ENCODE measurements at regions not wholly inside any gene's neighbourhood (a gene's known extent, or its start where the extent isn't known, plus 50 kb on each side); places are given as distances from the start of the nearest gene placed in this dataset.

- TF ChIP-seq RREB1 (CRISPR knock-in tag; IDR thresholded peaks at IDR 0.05) (no peak), EP400 (IDR thresholded peaks at IDR 0.05) (no peak), SUPT5H (IDR thresholded peaks at IDR 0.05) (no peak), TFE3 (CRISPR knock-in tag; IDR thresholded peaks at IDR 0.05) (no peak), ARID1B (IDR thresholded peaks at IDR 0.05) (no peak), EWSR1 (IDR thresholded peaks at IDR 0.05; ENCODE audit: borderline replicate concordance, low read depth, partially characterized antibody) (no peak), USF1 (CRISPR knock-in tag; IDR thresholded peaks at IDR 0.05) (no peak), ERF (CRISPR knock-in tag; IDR thresholded peaks at IDR 0.05) (no peak), ILF3 (IDR thresholded peaks at IDR 0.05; ENCODE audit: borderline replicate concordance) (no peak)
Measured at GRCh38 chr14:104442107-104442551, 137.4 kb upstream of the C14orf180 start (continued).

All from K562 (cell line).